HG03469 (cell line): ENCODE measurements at regions not wholly inside any gene's neighbourhood (a gene's known extent, or its start where the extent isn't known, plus 50 kb on each side); places are given as distances from the start of the nearest gene placed in this dataset.
"Not testable (repeated sequence)": the region's sequence is repeated elsewhere in the genome, so short reads cannot be mapped to it uniquely, and the experiment has no call there.

Source experiments
- ATAC-seq: cut with Tn5 transposase; IDR thresholded peaks from one replicate; pipeline ENCODE4 v1.9.1; 2021; ENCODE audit warnings: mild to moderate bottlenecking, moderate library complexity, moderate number of reproducible peaks; ENCODE audit not compliant: unreplicated experiment

GRCh38 chr3:163508206-163508605 lies 1570.1 kb downstream of the SI start:
- no peak for ATAC-seq

GRCh38 chr3:163504974-163505373 lies 1573.3 kb downstream of the SI start:
- ATAC-seq = no peak

- not testable (repeated sequence) for ATAC-seq
Measured at GRCh38 chr3:163499736-163500219, 1578.5 kb downstream of the SI start.

- ATAC-seq = not testable (repeated sequence)
Measured at GRCh38 chr3:163498842-163499735, 1579.2 kb downstream of the SI start.

GRCh38 chr3:163491714-163492113 lies 1586.6 kb downstream of the SI start:
- ATAC-seq = no peak

- peak; percentile 78 for ATAC-seq
Measured at GRCh38 chr3:163490119-163490518, 1588.2 kb downstream of the SI start.

GRCh38 chr3:163482695-163483094 lies 1595.6 kb downstream of the SI start:
- no peak for ATAC-seq

- no peak for ATAC-seq
Measured at GRCh38 chr3:163481738-163482137, 1596.6 kb downstream of the SI start.

- ATAC-seq = no peak
Measured at GRCh38 chr3:163476179-163476578, 1602.1 kb downstream of the SI start.

GRCh38 chr3:163474766-163475165 lies 1603.5 kb downstream of the SI start:
- ATAC-seq = no peak

GRCh38 chr3:163468531-163469335 lies 1609.6 kb downstream of the SI start:
- no peak for ATAC-seq

GRCh38 chr3:163462446-163462845 lies 1615.8 kb downstream of the SI start:
- ATAC-seq = no peak

GRCh38 chr3:163450698-163451097 lies 1627.6 kb downstream of the SI start:
- no peak for ATAC-seq

- no peak for ATAC-seq
Measured at GRCh38 chr3:163438760-163439159, 1639.5 kb downstream of the SI start.

- no peak for ATAC-seq
Measured at GRCh38 chr3:163422671-163423070, 1655.6 kb downstream of the SI start.

GRCh38 chr3:163391407-163392181 lies 1686.7 kb downstream of the SI start:
- no peak for ATAC-seq

- no peak for ATAC-seq
Measured at GRCh38 chr3:163384383-163384782, 1693.9 kb downstream of the SI start.

- no peak for ATAC-seq
Measured at GRCh38 chr3:163382183-163382582, 1696.1 kb downstream of the SI start.

GRCh38 chr3:163368168-163368567 lies 1710.1 kb downstream of the SI start:
- no peak for ATAC-seq

GRCh38 chr3:163364717-163365116 lies 1713.6 kb downstream of the SI start:
- ATAC-seq = no peak

- no peak for ATAC-seq
Measured at GRCh38 chr3:163362151-163362550, 1716.1 kb downstream of the SI start.
